Effector memory CD4-positive, alpha-beta T cell (primary cell): ENCODE measurements at regions not wholly inside any gene's neighbourhood (a gene's known extent, or its start where the extent isn't known, plus 50 kb on each side); places are given as distances from the start of the nearest gene placed in this dataset.

ENCODE experiments used
- DNase-seq, 3 donors: peaks; one replicate each; pipeline ENCODE4 v3.0.0-alpha.2; 2020
- H3K27ac ChIP-seq: 2 replicates; pipeline ENCODE4 v1.7.0; 2013; ENCODE audit warnings: mild to moderate bottlenecking, low read length, moderate library complexity; ENCODE audit not compliant: insufficient read depth, poor library complexity, severe bottlenecking
- H3K27me3 ChIP-seq: replicated peaks from 2 replicates; pipeline ENCODE4 v1.7.0; 2013; ENCODE audit warnings: mild to moderate bottlenecking, low read length; ENCODE audit not compliant: insufficient read depth, control insufficient read depth, poor library complexity, severe bottlenecking
- H3K36me3 ChIP-seq: 2 replicates; pipeline ENCODE4 v1.7.0; 2013; ENCODE audit warnings: mild to moderate bottlenecking, low read length, moderate library complexity; ENCODE audit not compliant: control insufficient read depth, insufficient read depth
- H3K4me1 ChIP-seq: 2 replicates; pipeline ENCODE4 v1.7.0; 2013; ENCODE audit warnings: low read length, mild to moderate bottlenecking; ENCODE audit not compliant: control insufficient read depth, insufficient read depth, poor library complexity, severe bottlenecking
- H3K4me3 ChIP-seq: 2 replicates; pipeline ENCODE4 v1.7.0; 2013; ENCODE audit warnings: low read length, low read depth, mild to moderate bottlenecking; ENCODE audit not compliant: insufficient read depth, poor library complexity, severe bottlenecking
- H3K9me3 ChIP-seq: 2 replicates; pipeline ENCODE4 v1.7.0; 2013; ENCODE audit warnings: mild to moderate bottlenecking, low read length, moderate library complexity; ENCODE audit not compliant: control insufficient read depth

DNA sequence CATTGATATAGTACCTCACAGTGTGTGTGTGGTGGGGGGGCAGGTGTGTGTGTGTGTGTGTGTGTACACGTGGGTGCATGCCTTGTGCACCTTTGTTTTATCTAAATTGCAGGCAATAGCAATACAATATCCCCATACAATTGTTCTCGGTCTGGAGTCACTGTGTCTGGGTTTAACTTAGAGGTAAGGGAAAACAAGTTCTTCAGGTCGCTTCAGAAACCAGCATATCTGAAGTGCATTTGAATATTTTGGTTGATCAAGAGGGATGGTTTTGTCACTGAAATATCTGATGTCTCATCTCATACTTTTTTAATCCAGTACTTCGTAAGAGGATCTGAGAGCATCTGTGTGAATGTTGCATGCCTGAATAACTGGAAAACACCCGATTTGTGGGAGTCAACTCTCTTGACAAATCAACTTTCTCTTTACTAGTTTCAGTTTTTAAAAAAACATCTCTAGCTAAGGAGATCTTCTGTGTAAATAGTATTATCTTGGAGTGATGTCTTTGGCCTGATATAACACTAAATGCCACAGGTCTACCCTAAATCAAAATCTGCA lies 206.8 kb upstream of the NR2F2 start:
- no peaks in the 10 kb centered on the region for H3K27me3 ChIP-seq
- H3K4me3 ChIP-seq = no peak overlapping the region
- no peaks in the 10 kb centered on the region for H3K9me3 ChIP-seq
- no peaks in the 10 kb centered on the region for H3K4me1 ChIP-seq
- no peak for DNase-seq
- H3K27ac ChIP-seq = no peak overlapping the region
- no peaks in the 10 kb centered on the region for H3K36me3 ChIP-seq

DNA sequence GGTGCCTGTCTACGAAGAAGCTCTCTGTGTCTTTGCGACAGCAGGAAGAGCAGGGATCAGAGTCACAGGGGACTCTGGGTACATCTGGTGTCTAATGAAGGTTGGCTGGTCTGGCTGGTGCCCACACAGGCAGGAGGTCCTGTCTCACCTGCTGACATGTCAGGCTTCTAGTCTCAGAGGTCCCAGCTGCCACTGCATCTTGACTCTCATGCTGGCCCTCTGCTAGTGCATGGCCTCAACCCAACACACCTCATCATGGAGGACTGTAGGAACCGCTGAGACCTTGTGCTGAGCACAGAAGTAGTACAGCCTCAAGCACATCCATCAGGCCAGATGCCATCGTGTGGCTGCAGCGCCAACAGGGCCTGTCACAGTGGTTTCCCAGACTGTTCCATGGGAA lies 206.1 kb upstream of the NR2F2 start:
- no peaks in the 10 kb centered on the region for H3K4me1 ChIP-seq
- H3K36me3 ChIP-seq = no peaks in the 10 kb centered on the region
- no peaks in the 10 kb centered on the region for H3K27me3 ChIP-seq
- H3K27ac ChIP-seq = no peak overlapping the region
- H3K4me3 ChIP-seq = no peak overlapping the region
- no peaks in the 10 kb centered on the region for H3K9me3 ChIP-seq
- DNase-seq = no peak

DNA sequence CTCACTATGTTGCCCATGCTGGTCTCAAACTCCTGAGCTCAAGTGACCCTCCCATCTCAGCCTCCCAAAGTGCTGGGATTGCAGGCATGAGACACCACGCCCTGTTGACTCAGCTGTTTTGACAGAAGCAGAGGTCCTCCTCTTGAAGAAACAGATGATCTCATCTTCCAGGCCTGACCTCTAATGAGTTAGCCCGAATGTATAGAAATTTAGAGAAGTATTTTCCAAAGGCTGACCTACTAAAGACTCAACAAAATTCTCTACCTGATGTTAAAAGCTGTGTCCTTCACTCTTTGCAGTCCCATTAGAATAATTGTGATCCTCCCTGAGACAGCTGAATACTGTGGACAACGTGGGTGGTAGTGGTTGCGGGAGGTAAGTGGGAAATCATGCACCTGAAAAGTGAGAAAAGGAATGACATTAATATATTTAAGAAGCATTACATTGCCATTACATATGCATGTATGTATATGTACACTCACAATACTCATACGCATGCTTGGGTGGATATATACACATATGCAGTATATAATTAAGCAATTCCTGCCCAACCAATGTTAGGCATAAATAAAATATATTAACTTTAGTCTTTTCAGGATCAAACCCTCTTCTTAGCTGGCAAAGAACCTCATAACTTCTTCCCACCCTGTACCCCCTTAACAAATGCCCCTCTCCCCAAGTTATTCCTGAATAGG lies 204.6 kb upstream of the NR2F2 start:
- H3K27ac ChIP-seq = no peak overlapping the region
- no peak for DNase-seq
- no peaks in the 10 kb centered on the region for H3K4me1 ChIP-seq
- H3K4me3 ChIP-seq = no peak overlapping the region
- no peaks in the 10 kb centered on the region for H3K36me3 ChIP-seq
- H3K27me3 ChIP-seq = no peaks in the 10 kb centered on the region
- no peaks in the 10 kb centered on the region for H3K9me3 ChIP-seq

DNA sequence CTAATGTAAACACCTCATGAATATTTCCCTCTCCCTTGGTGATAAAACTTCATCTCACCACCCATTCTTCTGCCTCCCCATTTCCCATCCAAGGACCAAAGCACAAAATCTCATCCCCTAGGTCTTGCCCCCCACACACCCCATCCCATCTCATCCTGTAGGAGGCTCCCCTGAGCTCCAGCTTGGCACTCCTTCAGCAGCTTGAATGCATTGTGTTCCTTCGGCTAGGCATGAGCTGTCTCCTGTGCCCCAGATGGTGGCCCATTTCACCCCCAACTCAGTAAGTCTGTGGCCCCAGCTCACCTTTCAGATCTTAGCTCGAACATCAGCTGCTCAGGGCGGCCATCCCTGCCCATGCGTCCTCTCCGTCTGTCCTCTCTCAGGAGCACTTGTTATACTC lies 203.6 kb upstream of the NR2F2 start:
- no peak overlapping the region for H3K4me3 ChIP-seq
- no peaks in the 10 kb centered on the region for H3K27me3 ChIP-seq
- no peaks in the 10 kb centered on the region for H3K9me3 ChIP-seq
- no peaks in the 10 kb centered on the region for H3K36me3 ChIP-seq
- no peak for DNase-seq
- no peaks in the 10 kb centered on the region for H3K4me1 ChIP-seq
- H3K27ac ChIP-seq = no peak overlapping the region

DNA sequence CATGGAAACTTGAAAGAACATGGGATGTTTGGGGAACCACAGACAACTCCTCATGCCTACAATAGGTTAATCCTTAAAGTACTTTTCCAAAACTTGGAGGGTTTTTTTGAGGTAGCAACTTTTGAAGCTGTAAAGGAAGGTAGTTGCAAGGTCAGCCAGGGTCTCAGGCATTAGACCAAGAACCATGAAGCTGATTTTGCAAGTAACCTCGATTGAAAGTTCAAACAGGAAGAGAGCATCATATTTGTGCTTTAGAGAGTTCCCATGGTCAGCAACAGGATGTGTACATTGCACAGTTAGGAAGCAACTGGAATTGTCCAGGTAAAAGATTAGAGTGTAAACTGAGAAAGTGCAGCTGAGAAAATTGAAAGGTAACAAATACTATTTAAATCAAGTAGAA lies 199.8 kb upstream of the NR2F2 start:
- Histone ChIP-seq H3K9me3 (no peaks in the 10 kb centered on the region), H3K27me3 (no peaks in the 10 kb centered on the region), H3K4me1 (no peaks in the 10 kb centered on the region), H3K4me3 (no peak overlapping the region), H3K27ac (no peak overlapping the region), H3K36me3 (no peaks in the 10 kb centered on the region)
- DNase-seq = no peak

DNA sequence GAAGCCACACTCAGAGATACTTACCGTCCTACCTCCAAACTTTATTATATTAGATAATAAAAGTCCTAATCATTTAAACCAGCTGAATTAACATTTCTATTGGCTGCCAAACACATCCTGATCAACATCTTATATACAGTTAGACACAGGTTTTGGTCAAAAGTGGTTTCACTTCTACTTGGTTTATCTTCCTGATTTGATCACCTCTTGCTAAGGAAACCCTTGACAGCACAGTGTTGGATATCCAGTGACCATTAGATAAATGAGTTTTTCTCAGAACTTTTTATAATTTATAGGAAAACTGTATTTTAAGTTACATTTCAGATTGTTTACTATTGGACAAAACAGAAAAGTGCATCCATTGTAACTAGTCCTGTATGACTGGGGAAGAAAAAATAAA lies 198.4 kb upstream of the NR2F2 start:
- Histone ChIP-seq H3K4me1 (no peaks in the 10 kb centered on the region), H3K9me3 (no peaks in the 10 kb centered on the region), H3K27ac (no peak overlapping the region), H3K4me3 (no peak overlapping the region), H3K36me3 (no peaks in the 10 kb centered on the region), H3K27me3 (no peaks in the 10 kb centered on the region)
- no peak for DNase-seq

DNA sequence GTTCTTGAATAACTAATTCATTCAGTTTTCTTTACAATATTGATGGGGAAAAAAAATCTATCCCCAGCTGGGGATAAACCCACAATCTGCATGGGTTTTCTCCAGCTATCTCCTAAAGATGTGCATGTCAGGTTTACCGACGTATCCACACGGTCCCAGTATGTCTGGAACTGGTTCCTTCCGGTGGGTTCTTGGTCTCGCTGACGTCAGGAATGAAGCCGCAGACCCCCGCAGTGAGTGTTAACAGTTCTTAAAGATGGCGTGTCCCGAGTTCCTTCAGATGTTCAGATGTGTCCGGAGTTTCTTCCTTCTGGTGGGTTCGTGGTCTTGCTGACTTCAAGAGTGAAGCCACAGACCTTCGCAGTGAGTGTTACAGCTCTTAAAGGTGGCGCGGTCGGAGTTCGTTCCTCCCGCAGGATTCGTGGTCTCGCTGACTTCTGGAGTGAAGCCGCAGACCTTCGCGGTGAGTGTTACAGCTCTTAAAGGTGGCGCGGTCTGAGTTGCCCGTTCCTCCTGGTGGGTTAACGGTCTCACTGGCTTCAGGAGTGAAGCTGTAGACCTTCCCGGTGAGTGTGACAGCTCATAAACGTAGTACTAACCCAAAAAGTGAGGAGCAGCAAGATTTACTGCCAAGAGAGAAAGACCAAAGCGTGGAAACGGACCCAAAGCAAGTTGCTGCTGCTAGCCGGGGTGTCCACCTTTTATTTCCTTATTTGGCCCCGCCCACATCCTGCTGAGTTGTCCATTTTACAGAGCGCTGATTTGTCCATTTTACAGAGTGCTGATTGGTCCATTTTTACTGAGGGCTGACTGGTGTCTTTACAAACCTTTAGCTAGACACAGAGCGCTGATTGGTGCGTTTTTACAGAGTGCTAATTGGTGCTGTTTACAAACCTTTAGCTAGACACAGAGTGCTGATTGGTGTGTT lies 195.1 kb upstream of the NR2F2 start:
- DNase-seq = no peak
- no peak overlapping the region for H3K27ac ChIP-seq

DNA sequence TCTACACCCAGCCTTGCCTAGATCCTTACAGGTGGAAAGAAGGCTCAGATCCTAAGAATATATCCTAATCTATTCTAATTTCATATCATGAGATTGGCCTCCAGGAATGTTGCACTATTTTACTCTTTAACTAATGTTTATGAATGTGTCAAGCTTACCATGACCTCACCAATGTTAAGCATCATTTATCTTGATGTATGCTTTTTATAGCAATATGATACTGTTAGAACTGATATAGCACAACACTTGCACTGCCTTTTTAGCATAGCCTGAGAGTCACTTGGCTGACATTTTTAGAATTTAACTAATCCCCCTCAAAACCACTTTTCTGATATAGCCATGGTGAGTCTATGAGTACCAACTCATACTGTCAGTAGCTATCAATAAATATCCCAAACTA lies 191.5 kb upstream of the NR2F2 start:
- Histone ChIP-seq H3K4me3 (no peak overlapping the region), H3K9me3 (no peaks in the 10 kb centered on the region), H3K36me3 (no peaks in the 10 kb centered on the region), H3K4me1 (no peaks in the 10 kb centered on the region), H3K27ac (no peak overlapping the region), H3K27me3 (no peaks in the 10 kb centered on the region)
- DNase-seq = no peak

More for the DNA sequence above, 195.1 kb upstream of the NR2F2 start:
- no peak overlapping the region for H3K4me3 ChIP-seq
- H3K9me3 ChIP-seq = no peaks in the 10 kb centered on the region
- H3K4me1 ChIP-seq = no peaks in the 10 kb centered on the region
- no peaks in the 10 kb centered on the region for H3K36me3 ChIP-seq
- H3K27me3 ChIP-seq = no peaks in the 10 kb centered on the region

DNA sequence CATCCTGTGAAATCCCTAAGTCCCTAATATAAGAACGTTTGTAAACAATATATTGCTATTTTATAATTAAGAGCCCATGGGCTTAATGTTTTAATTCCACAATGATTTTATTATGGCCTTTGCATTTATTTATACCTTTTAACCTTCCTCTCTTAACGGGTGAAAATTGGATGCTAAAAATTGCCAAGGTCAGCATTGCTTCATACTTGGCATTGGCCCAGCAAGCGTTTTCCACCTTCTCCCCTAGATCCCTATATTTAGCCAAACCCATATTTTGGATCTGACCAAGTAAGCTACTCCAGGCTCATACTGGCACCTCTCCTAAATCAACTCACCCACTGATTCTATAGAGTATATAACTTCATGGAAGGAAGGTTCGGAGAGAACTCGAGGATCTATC lies 188.0 kb upstream of the NR2F2 start:
- Histone ChIP-seq H3K36me3 (no peaks in the 10 kb centered on the region), H3K9me3 (no peaks in the 10 kb centered on the region), H3K4me1 (no peaks in the 10 kb centered on the region), H3K4me3 (no peak overlapping the region), H3K27me3 (no peaks in the 10 kb centered on the region), H3K27ac (no peak overlapping the region)
- no peak for DNase-seq

DNA sequence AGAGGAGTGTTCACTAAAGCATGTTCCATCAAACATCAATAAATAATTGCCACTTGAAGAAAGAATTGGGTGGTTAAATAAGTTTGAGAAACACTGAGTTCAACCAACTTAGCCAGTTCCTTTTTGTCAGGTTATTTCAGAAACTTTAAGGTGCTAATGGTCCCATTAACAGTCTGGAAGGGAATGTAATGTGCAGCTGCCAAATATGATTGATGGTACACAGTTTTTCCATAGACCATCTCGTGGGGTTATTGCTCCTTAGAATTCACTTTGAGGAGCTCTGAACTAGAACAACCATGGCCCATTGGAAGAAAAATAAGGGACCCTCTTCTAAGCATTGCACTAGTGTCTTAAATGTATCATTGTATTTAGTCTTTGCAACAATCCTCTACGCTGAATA lies 185.8 kb upstream of the NR2F2 start:
- no peak for DNase-seq
- no peaks in the 10 kb centered on the region for H3K36me3 ChIP-seq

More for the DNA sequence above, 185.8 kb upstream of the NR2F2 start:
- no peak overlapping the region for H3K27ac ChIP-seq
- no peaks in the 10 kb centered on the region for H3K4me1 ChIP-seq
- H3K4me3 ChIP-seq = no peak overlapping the region
- H3K9me3 ChIP-seq = no peaks in the 10 kb centered on the region
- no peaks in the 10 kb centered on the region for H3K27me3 ChIP-seq
